CD14-positive monocyte (primary cell): ENCODE measurements at regions not wholly inside any gene's neighbourhood (a gene's known extent, or its start where the extent isn't known, plus 50 kb on each side); places are given as distances from the start of the nearest gene placed in this dataset.

ENCODE experiments used
- DNase-seq, 3 donors: peaks; one replicate each; pipeline ENCODE4 v3.0.0-alpha.2; 2011 to 2022
- H2AFZ ChIP-seq: 2 replicates; pipeline ENCODE4 v1.6.0; 2012; ENCODE audit warnings: mild to moderate bottlenecking, low read depth, low read length, inconsistent platforms; ENCODE audit not compliant: insufficient read depth, poor library complexity, severe bottlenecking
- H3K27ac ChIP-seq, 2 donors: 1 replicate in 1 of 2; 2 replicates in 1 of 2; pipeline ENCODE4 v1.5.1; 2012 to 2013; ENCODE audit warnings: low read length in 2 of 2, control low read depth in 1 of 2, inconsistent platforms in 1 of 2, low read depth in 1 of 2, mild to moderate bottlenecking in 1 of 2
- H3K27me3 ChIP-seq, 2 donors: one replicate each; pipeline versions ENCODE4 v1.6.0 to v1.6.1; 2011 to 2013; ENCODE audit warnings: low read length in 2 of 2; ENCODE audit not compliant: control insufficient read depth in 2 of 2, insufficient read depth in 2 of 2
- H3K36me3 ChIP-seq, 2 donors: replicated peaks in 1 of 2; 1 replicate in 1 of 2; 2 replicates in 1 of 2; pipeline versions ENCODE4 v1.5.1 to v1.6.1; 2012 to 2013; ENCODE audit warnings: low read length in 2 of 2, control low read depth in 1 of 2, inconsistent platforms in 1 of 2, mild to moderate bottlenecking in 1 of 2; ENCODE audit not compliant: insufficient read depth in 2 of 2, control insufficient read depth in 1 of 2
- H3K4me1 ChIP-seq, 2 donors: 1 replicate in 1 of 2; 2 replicates in 1 of 2; pipeline versions ENCODE4 v1.5.1 to v1.6.1; 2012 to 2013; ENCODE audit warnings: low read length in 2 of 2, control low read depth in 1 of 2, inconsistent platforms in 1 of 2, mild to moderate bottlenecking in 1 of 2, moderate library complexity in 1 of 2; ENCODE audit not compliant: insufficient read depth in 2 of 2, control insufficient read depth in 1 of 2
- H3K4me2 ChIP-seq: replicated peaks from 2 replicates; pipeline ENCODE3; 2012; ENCODE audit warnings: low read length, moderate library complexity, mild to moderate bottlenecking; ENCODE audit not compliant: poor library complexity, severe bottlenecking; ENCODE audit errors: extremely low read depth
- H3K4me3 ChIP-seq, 3 experiments: fragments of 200-600 bp in 1 of 3; sonication (generic) in 1 of 3; replicated peaks in 1 of 3; 1 replicate in 2 of 3; 2 replicates in 1 of 3; pipeline ENCODE4 v1.5.1; 2011 to 2013; ENCODE audit warnings: low read length in 3 of 3, mild to moderate bottlenecking in 3 of 3, control low read depth in 2 of 3, low read depth in 2 of 3, inconsistent platforms in 1 of 3, moderate library complexity in 1 of 3
- H3K79me2 ChIP-seq: 2 replicates; pipeline ENCODE4 v1.6.0; 2012; ENCODE audit warnings: mild to moderate bottlenecking, control low read depth, inconsistent platforms, low read length, moderate library complexity; ENCODE audit not compliant: insufficient read depth
- H3K9ac ChIP-seq: 2 replicates; pipeline ENCODE4 v1.6.0; 2017; ENCODE audit warnings: low read length, mild to moderate bottlenecking; ENCODE audit not compliant: insufficient read depth, poor library complexity, severe bottlenecking
- H3K9me3 ChIP-seq, 2 donors: replicated peaks in 1 of 2; 1 replicate in 1 of 2; 2 replicates in 1 of 2; pipeline versions ENCODE4 v1.5.1 to v1.6.1; 2012 to 2013; ENCODE audit warnings: low read length in 2 of 2, control low read depth in 1 of 2; ENCODE audit not compliant: control insufficient read depth in 1 of 2, insufficient read depth in 1 of 2
- H4K20me1 ChIP-seq: 2 replicates; pipeline ENCODE4 v1.6.0; 2012; ENCODE audit warnings: mild to moderate bottlenecking, low read length, control low read depth, moderate library complexity; ENCODE audit not compliant: insufficient read depth
- H3K27ac Mint-ChIP-seq, 7 donors: one replicate each; pipeline ENCODE4 v1.8.0; 2020; ENCODE audit warnings: mild to moderate bottlenecking in 7 of 7, mixed read lengths in 7 of 7, moderate library complexity in 6 of 7, inconsistent platforms in 2 of 7
- H3K27me3 Mint-ChIP-seq, 3 donors: one replicate each; pipeline ENCODE4 v1.8.0; 2021 to 2022; ENCODE audit warnings: low read depth in 3 of 3, mild to moderate bottlenecking in 3 of 3, mixed read lengths in 3 of 3, moderate library complexity in 3 of 3, inconsistent platforms in 1 of 3
- H3K36me3 Mint-ChIP-seq, 2 donors: one replicate each; pipeline ENCODE4 v1.8.0; 2020; ENCODE audit warnings: mixed read lengths in 2 of 2, inconsistent platforms in 1 of 2, mild to moderate bottlenecking in 1 of 2
- H3K4me1 Mint-ChIP-seq: one replicate; pipeline ENCODE4 v1.8.0; 2020; ENCODE audit warnings: mild to moderate bottlenecking, mixed read lengths
- H3K4me3 Mint-ChIP-seq, 2 donors: one replicate each; pipeline ENCODE4 v1.8.0; 2020; ENCODE audit warnings: mild to moderate bottlenecking in 2 of 2, mixed read lengths in 2 of 2, moderate library complexity in 1 of 2
- H3K9me3 Mint-ChIP-seq, 7 donors: one replicate each; pipeline ENCODE4 v1.8.0; 2020 to 2022; ENCODE audit warnings: mixed read lengths in 7 of 7, mild to moderate bottlenecking in 6 of 7, moderate library complexity in 6 of 7, inconsistent platforms in 2 of 7
- CTCF ChIP-seq: fragments of 200-600 bp; IDR thresholded peaks from one replicate; pipeline ENCODE4 v1.8.0; 2022; ENCODE audit warnings: antibody characterized with exemption, mild to moderate bottlenecking
- WGBS: methylation state at CpG from one replicate; pipeline ENCODE4 v1.1.5; 2013; ENCODE audit warnings: missing lambda C conversion rate; ENCODE audit not compliant: insufficient coverage; 5-methylcytosine and 5-hydroxymethylcytosine counted together
- intact Hi-C, 2 donors: fragments of 100-400 bp; cut with micrococcal nuclease; formaldehyde crosslinking; loops; one replicate each; pipeline versions ENCODE4 v1.15.0 to v1.15.1; 2023

DNA sequence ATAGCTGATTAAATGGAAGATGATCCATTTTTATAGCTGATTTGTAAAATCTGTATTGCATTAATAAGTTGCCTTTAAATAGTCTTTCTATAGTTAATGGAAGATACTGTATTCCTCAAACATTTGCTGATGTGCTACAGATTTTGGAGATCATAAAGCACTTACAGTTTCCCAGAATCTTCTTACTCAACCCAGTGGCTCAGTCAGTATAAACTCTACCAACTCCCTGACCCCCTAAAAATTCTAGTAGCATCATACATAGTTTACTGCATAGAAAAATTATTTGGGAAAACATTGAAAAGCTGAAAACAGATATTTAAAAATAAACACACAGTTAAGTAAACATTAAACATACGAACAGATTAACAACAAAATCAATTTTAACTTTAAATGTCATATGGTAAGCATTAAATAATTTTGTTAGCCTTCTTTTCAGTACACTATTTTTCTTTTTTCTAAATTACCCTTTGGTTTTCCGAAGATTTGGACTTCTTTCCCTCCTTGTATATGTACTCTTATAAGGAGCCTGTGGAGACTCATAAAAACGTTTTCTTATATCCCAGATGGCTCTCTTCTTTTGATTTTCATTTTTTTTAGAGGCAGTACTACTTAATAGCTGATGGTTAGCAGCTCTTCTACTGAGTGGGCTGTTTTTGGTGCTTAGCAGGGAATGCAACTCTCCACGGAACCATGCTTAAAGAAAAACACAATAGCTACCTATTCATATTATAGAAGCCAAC lies 62.7 kb upstream of the BMP5 start:
- Mint-ChIP-seq H3K9me3 (peaks cover 0 to 6% (median 0%) of the 10 kb centered on the region in 7 donors), H3K27ac (no peak overlapping the region)
- no peak overlapping the region for H2AFZ ChIP-seq

More for the DNA sequence above, 62.7 kb upstream of the BMP5 start:
- no CpG with 5 or more reads among the region's 4 CpGs for WGBS
- Histone ChIP-seq H3K79me2 (no peaks in the 10 kb centered on the region), H3K4me3 (no peak overlapping the region), H3K27ac (no peak overlapping the region), H3K9ac (no peak overlapping the region), H3K9me3 (no peaks in the 10 kb centered on the region), H3K4me1 (peaks cover 3 to 8% of the 10 kb centered on the region in 2 donors), H3K4me2 (no peak overlapping the region), H3K27me3 (no peaks in the 10 kb centered on the region), H4K20me1 (no peaks in the 10 kb centered on the region), H3K36me3 (no peaks in the 10 kb centered on the region)
- no peak overlapping the region for H3K4me3 Mint-ChIP-seq
- intact Hi-C loops: no loop called here
- H3K36me3 Mint-ChIP-seq: no peaks in the 10 kb centered on the region
- DNase-seq: no peak
- H3K4me1 Mint-ChIP-seq: peaks cover 11% of the 10 kb centered on the region
- peaks cover 0 to 3% (median 2%) of the 10 kb centered on the region in 3 donors for H3K27me3 Mint-ChIP-seq
- no peak for TF ChIP-seq CTCF
